ENCODE measurements at regions not wholly inside any gene's neighbourhood (a gene's known extent, or its start where the extent isn't known, plus 50 kb on each side); places are given as distances from the start of the nearest gene placed in this dataset.

DNA sequence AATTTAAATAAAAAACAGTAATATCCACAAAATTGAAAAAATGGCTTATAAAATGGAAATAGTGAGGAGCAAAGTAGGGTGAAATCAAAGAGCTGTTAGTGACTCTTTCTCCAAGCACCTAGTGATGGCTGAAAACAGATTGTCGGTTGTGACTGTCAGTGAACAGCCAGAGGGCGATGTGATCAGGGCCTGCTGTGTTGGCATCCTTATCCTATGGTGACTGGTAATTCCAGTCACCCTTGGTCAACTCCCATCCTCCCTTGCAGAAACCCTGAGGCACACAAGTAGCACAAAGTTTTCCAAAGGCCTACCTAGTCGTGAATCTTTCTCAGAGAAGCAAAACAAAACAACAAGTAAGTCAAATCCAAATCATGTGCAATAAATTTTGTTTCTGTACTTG, 599.8 kb upstream of the CXADR start:
- TF ChIP-seq CTCF (IDR thresholded peaks at IDR 0.05; ENCODE audit: extremely low read depth, low read depth, low read length), result no peak
- Histone ChIP-seq H2AFZ (ENCODE audit: low read length) (no peak overlapping the region), H3K4me1 (ENCODE audit: insufficient read depth, low read length) (peaks cover 9% of the 10 kb centered on the region), H3K27me3 (ENCODE audit: insufficient read depth, low read length) (no peaks in the 10 kb centered on the region), H3K79me2 (ENCODE audit: insufficient read depth, low read length) (no peaks in the 10 kb centered on the region), H3K27ac (ENCODE audit: low read depth, low read length) (no peak overlapping the region), H3K36me3 (ENCODE audit: insufficient read depth, low read length) (no peaks in the 10 kb centered on the region), H3K4me3 (ENCODE audit: insufficient read depth, low read length) (no peak overlapping the region), H4K20me1 (ENCODE audit: insufficient read depth, low read length) (no peaks in the 10 kb centered on the region), H3K4me2 (ENCODE audit: insufficient read depth, low read length) (no peak overlapping the region), H3K9me3 (ENCODE audit: low read depth, low read length) (no peaks in the 10 kb centered on the region)
- peak; percentile 17 for DNase-seq (ENCODE audit: insufficient read length, low spot score, missing footprints)

DNA sequence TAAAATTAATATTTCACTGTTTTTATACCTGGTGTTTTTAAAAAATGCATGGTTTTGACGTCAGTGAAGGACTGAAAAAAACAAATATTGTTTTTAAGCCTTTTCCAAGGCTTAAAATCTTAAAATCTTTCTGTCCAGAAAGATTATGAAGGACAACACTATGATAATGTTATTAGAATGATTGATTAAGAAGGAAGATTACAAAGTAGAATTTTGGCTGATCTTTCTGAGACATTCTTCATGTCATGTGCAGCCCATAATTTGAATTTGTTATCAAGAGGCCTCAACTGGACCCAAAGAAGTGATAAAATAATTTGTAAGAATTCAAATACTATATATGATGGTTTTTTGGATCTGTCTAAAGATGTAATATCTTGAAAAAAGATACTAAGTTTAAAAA, 584.4 kb upstream of the CXADR start:
- H3K4me2 ChIP-seq (ENCODE audit: insufficient read depth, low read length), result no peak overlapping the region
- no peaks in the 10 kb centered on the region for H3K4me1 ChIP-seq (ENCODE audit: insufficient read depth, low read length)
- H3K36me3 ChIP-seq (ENCODE audit: insufficient read depth, low read length), result no peaks in the 10 kb centered on the region
- H4K20me1 ChIP-seq (ENCODE audit: insufficient read depth, low read length), result no peaks in the 10 kb centered on the region
- H3K4me3 ChIP-seq (ENCODE audit: insufficient read depth, low read length), result no peak overlapping the region
- H2AFZ ChIP-seq (ENCODE audit: low read length), result no peak overlapping the region
- no peak overlapping the region for H3K27ac ChIP-seq (ENCODE audit: low read depth, low read length)
- H3K79me2 ChIP-seq (ENCODE audit: insufficient read depth, low read length), result no peaks in the 10 kb centered on the region
- no peaks in the 10 kb centered on the region for H3K27me3 ChIP-seq (ENCODE audit: insufficient read depth, low read length)
- DNase-seq (ENCODE audit: insufficient read length, low spot score, missing footprints), result no peak
- TF ChIP-seq CTCF (IDR thresholded peaks at IDR 0.05; ENCODE audit: extremely low read depth, low read depth, low read length), result no peak
- H3K9me3 ChIP-seq (ENCODE audit: low read depth, low read length), result no peaks in the 10 kb centered on the region

- Histone ChIP-seq H2AFZ (ENCODE audit: low read length) (no peak overlapping the region), H3K9me3 (ENCODE audit: low read depth, low read length) (no peaks in the 10 kb centered on the region), H3K4me3 (ENCODE audit: insufficient read depth, low read length) (no peak overlapping the region), H3K4me2 (ENCODE audit: insufficient read depth, low read length) (no peak overlapping the region), H3K27me3 (ENCODE audit: insufficient read depth, low read length) (no peaks in the 10 kb centered on the region), H3K36me3 (ENCODE audit: insufficient read depth, low read length) (no peaks in the 10 kb centered on the region), H3K4me1 (ENCODE audit: insufficient read depth, low read length) (no peaks in the 10 kb centered on the region), H3K27ac (ENCODE audit: low read depth, low read length) (no peak overlapping the region), H4K20me1 (ENCODE audit: insufficient read depth, low read length) (no peaks in the 10 kb centered on the region), H3K79me2 (ENCODE audit: insufficient read depth, low read length) (no peaks in the 10 kb centered on the region)
- DNase-seq (ENCODE audit: insufficient read length, low spot score, missing footprints), result no peak
- no peak for TF ChIP-seq CTCF (IDR thresholded peaks at IDR 0.05; ENCODE audit: extremely low read depth, low read depth, low read length)
Observed at GRCh38 chr21:16932314-16932713, 580.5 kb upstream of the CXADR start.

- H3K4me1 ChIP-seq (ENCODE audit: insufficient read depth, low read length), result no peaks in the 10 kb centered on the region
- peak; percentile 44 for TF ChIP-seq CTCF (IDR thresholded peaks at IDR 0.05; ENCODE audit: extremely low read depth, low read depth, low read length)
- H3K27me3 ChIP-seq (ENCODE audit: insufficient read depth, low read length), result no peaks in the 10 kb centered on the region
- no peak overlapping the region for H2AFZ ChIP-seq (ENCODE audit: low read length)
- H4K20me1 ChIP-seq (ENCODE audit: insufficient read depth, low read length), result no peaks in the 10 kb centered on the region
- no peak for DNase-seq (ENCODE audit: insufficient read length, low spot score, missing footprints)
- no peaks in the 10 kb centered on the region for H3K36me3 ChIP-seq (ENCODE audit: insufficient read depth, low read length)
- H3K4me3 ChIP-seq (ENCODE audit: insufficient read depth, low read length), result no peak overlapping the region
- H3K79me2 ChIP-seq (ENCODE audit: insufficient read depth, low read length), result no peaks in the 10 kb centered on the region
- no peak overlapping the region for H3K4me2 ChIP-seq (ENCODE audit: insufficient read depth, low read length)
- H3K9me3 ChIP-seq (ENCODE audit: low read depth, low read length), result no peaks in the 10 kb centered on the region
- H3K27ac ChIP-seq (ENCODE audit: low read depth, low read length), result no peak overlapping the region
Observed at GRCh38 chr21:16942703-16943102, 570.1 kb upstream of the CXADR start.
